ENCODE measurements at regions not wholly inside any gene's neighbourhood (a gene's known extent, or its start where the extent isn't known, plus 50 kb on each side); places are given as distances from the start of the nearest gene placed in this dataset.

DNA sequence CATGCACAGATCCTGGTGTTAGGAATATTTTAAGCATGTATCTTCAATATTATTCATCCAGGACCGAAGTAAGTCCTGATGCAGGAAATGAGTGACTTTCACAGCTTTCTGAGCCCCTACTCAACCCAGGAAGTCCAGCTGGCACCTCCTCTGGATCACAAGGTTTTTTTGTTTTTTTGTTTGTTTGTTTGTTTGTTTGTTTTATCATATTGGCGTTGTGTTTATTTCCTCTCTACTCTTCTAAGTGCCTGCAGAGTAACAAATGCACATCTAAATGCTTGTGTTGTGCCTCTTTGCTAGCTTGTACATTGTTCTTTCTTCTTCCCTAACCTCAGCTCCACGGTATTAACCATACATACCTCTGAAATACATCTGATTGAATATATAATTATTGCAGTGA, 594.3 kb upstream of the ADGRB3 start:
- no peak overlapping the region for H3K4me3 ChIP-seq (ENCODE audit: low read length)
- no peaks in the 10 kb centered on the region for H3K27me3 ChIP-seq (replicated peaks; ENCODE audit: insufficient read depth, low read length)
- H4K20me1 ChIP-seq (ENCODE audit: insufficient read depth, low read length) = no peaks in the 10 kb centered on the region
- H3K9me2 ChIP-seq (replicated peaks; ENCODE audit: insufficient read depth, low read length) = no peaks in the 10 kb centered on the region
- no peaks in the 10 kb centered on the region for H3F3A ChIP-seq (ENCODE audit: insufficient read depth, low read length)
- no peak overlapping the region for H3K4me2 ChIP-seq (ENCODE audit: low read depth, low read length)
- no peak overlapping the region for H3K27ac ChIP-seq (ENCODE audit: low read length)
- H3K79me2 ChIP-seq (ENCODE audit: low read length) = no peaks in the 10 kb centered on the region
- no peak for TF ChIP-seq EZH2 (optimal IDR thresholded peaks at IDR 0.05; ENCODE audit: low read depth, low read length)
- TF ChIP-seq, protein P1, sequence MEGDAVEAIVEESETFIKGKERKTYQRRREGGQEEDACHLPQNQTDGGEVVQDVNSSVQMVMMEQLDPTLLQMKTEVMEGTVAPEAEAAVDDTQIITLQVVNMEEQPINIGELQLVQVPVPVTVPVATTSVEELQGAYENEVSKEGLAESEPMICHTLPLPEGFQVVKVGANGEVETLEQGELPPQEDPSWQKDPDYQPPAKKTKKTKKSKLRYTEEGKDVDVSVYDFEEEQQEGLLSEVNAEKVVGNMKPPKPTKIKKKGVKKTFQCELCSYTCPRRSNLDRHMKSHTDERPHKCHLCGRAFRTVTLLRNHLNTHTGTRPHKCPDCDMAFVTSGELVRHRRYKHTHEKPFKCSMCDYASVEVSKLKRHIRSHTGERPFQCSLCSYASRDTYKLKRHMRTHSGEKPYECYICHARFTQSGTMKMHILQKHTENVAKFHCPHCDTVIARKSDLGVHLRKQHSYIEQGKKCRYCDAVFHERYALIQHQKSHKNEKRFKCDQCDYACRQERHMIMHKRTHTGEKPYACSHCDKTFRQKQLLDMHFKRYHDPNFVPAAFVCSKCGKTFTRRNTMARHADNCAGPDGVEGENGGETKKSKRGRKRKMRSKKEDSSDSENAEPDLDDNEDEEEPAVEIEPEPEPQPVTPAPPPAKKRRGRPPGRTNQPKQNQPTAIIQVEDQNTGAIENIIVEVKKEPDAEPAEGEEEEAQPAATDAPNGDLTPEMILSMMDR (IDR thresholded peaks at IDR 0.05; ENCODE audit: low read length) = no peak
- TF ChIP-seq EZH2phosphoT487 (IDR thresholded peaks at IDR 0.05; ENCODE audit: low read length) = no peak
- H3K4me1 ChIP-seq (ENCODE audit: low read length) = no peaks in the 10 kb centered on the region
- no peaks in the 10 kb centered on the region for H3K36me3 ChIP-seq (replicated peaks; ENCODE audit: insufficient read depth, low read length)
- DNase-seq = no peak
- no peak overlapping the region for H2AFZ ChIP-seq (ENCODE audit: low read length)
- no peaks in the 10 kb centered on the region for H3K9me3 ChIP-seq (replicated peaks; ENCODE audit: insufficient read depth, low read length)
- H3K9ac ChIP-seq (ENCODE audit: low read length) = no peak overlapping the region

DNA sequence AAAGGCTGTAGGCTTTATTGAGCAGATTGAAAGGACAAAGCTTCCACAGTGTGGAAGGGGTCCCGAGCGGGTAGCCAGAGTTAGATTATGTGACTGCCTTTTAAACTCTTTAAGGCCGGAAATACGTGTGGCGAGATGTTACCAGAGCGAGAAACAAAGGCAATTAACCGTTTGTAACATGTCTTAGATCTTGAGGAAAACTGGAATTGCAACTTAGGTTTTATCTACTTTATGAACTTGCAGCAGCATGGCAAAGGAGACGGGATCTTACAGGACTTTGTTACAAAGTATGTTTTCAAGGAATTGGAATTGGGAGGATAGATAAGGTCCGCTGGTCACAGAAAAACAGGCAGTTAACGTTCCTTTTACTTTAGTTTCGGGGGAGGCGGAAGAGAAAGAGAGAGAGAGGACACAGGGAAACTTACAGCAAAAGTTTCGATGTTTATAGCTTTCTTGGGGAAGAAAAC, 594.7 kb upstream of the ADGRB3 start:
- Histone ChIP-seq H3F3A (ENCODE audit: insufficient read depth, low read length) (no peaks in the 10 kb centered on the region), H4K20me1 (ENCODE audit: insufficient read depth, low read length) (no peaks in the 10 kb centered on the region), H3K9me2 (replicated peaks; ENCODE audit: insufficient read depth, low read length) (no peaks in the 10 kb centered on the region), H3K4me1 (ENCODE audit: low read length) (no peaks in the 10 kb centered on the region), H3K9ac (ENCODE audit: low read length) (no peak overlapping the region), H3K27me3 (replicated peaks; ENCODE audit: insufficient read depth, low read length) (no peaks in the 10 kb centered on the region), H3K4me2 (ENCODE audit: low read depth, low read length) (no peak overlapping the region), H3K4me3 (ENCODE audit: low read length) (no peak overlapping the region), H3K79me2 (ENCODE audit: low read length) (no peaks in the 10 kb centered on the region), H3K27ac (ENCODE audit: low read length) (no peak overlapping the region), H3K9me3 (replicated peaks; ENCODE audit: insufficient read depth, low read length) (no peaks in the 10 kb centered on the region), H3K36me3 (replicated peaks; ENCODE audit: insufficient read depth, low read length) (no peaks in the 10 kb centered on the region), H2AFZ (ENCODE audit: low read length) (no peak overlapping the region)
- TF ChIP-seq EZH2phosphoT487 (IDR thresholded peaks at IDR 0.05; ENCODE audit: low read length) = no peak
- TF ChIP-seq, protein P1 (IDR thresholded peaks at IDR 0.05; ENCODE audit: low read length) = no peak
- TF ChIP-seq EZH2 (optimal IDR thresholded peaks at IDR 0.05; ENCODE audit: low read depth, low read length) = no peak
- no peak for DNase-seq

DNA sequence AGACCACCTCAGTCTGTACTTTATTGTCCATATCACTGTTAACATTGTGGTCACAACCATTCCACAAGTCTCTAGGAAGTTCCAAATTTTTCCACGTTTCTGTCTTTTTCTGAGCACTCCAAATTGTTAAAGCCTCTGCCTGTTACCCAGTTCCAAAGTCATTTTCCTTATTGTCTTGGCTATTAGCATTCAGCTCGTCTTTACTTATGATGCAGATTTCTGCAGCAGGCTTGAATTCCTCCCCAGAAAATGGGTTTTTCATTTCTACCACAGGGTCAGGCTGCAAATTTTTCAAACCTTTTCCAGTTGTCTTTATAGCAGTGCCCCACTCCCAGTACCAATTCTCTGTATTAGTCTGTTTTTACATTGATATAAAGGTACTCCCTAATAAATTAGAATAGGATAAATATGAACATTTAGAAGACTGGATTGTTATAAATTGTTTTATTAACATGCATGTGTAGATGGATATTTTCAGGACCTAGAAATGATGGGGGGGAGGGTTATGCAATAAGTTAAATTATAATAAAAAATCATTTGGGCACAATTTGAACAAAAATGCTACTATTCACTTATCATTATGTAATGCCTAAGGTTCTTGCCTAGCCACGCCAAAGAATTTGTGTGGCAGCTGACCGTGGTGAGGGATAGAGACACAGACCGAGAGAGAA, 595.3 kb upstream of the ADGRB3 start:
- no peaks in the 10 kb centered on the region for H3K9me2 ChIP-seq (replicated peaks; ENCODE audit: insufficient read depth, low read length)
- no peaks in the 10 kb centered on the region for H3K36me3 ChIP-seq (replicated peaks; ENCODE audit: insufficient read depth, low read length)
- H3K4me2 ChIP-seq (ENCODE audit: low read depth, low read length) = no peak overlapping the region
- H3K9me3 ChIP-seq (replicated peaks; ENCODE audit: insufficient read depth, low read length) = no peaks in the 10 kb centered on the region
- no peaks in the 10 kb centered on the region for H4K20me1 ChIP-seq (ENCODE audit: insufficient read depth, low read length)
- H3K4me1 ChIP-seq (ENCODE audit: low read length) = no peaks in the 10 kb centered on the region
- no peak overlapping the region for H3K27ac ChIP-seq (ENCODE audit: low read length)
- no peaks in the 10 kb centered on the region for H3K27me3 ChIP-seq (replicated peaks; ENCODE audit: insufficient read depth, low read length)
- TF ChIP-seq EZH2 (optimal IDR thresholded peaks at IDR 0.05; ENCODE audit: low read depth, low read length) (no peak), EZH2phosphoT487 (IDR thresholded peaks at IDR 0.05; ENCODE audit: low read length) (no peak)
- TF ChIP-seq, protein P1 (IDR thresholded peaks at IDR 0.05; ENCODE audit: low read length) = no peak
- H3K4me3 ChIP-seq (ENCODE audit: low read length) = no peak overlapping the region
- no peak overlapping the region for H2AFZ ChIP-seq (ENCODE audit: low read length)
- no peaks in the 10 kb centered on the region for H3F3A ChIP-seq (ENCODE audit: insufficient read depth, low read length)
- H3K79me2 ChIP-seq (ENCODE audit: low read length) = no peaks in the 10 kb centered on the region
- no peak for DNase-seq
- no peak overlapping the region for H3K9ac ChIP-seq (ENCODE audit: low read length)
